Activated B cell treated with CpG ODN at 0.5 μM for 24 hours (primary cell): ENCODE measurements at regions not wholly inside any gene's neighbourhood (a gene's known extent, or its start where the extent isn't known, plus 50 kb on each side); places are given as distances from the start of the nearest gene placed in this dataset.
A peak's percentile ranks its signal among the peaks of the same experiment; 100 is the strongest.

ENCODE experiments used
- ATAC-seq: fragments of 200-7000 bp; cut with Tn5 transposase; one replicate; pipeline ENCODE4 v1.10.0; 2021; ENCODE audit warnings: low read depth, mild to moderate bottlenecking, moderate library complexity
- CTCF ChIA-PET: fragments of 350-600 bp; sonication (Branson Sonifier 250); formaldehyde crosslinking; loops from one replicate; lab custom pipeline; 2021; ENCODE audit warnings: antibody characterized with exemption; lab: Charles Lee
- POLR2A ChIA-PET: fragments of 350-600 bp; sonication (Branson Sonifier 250); formaldehyde crosslinking; loops from one replicate; lab custom pipeline; 2021; ENCODE audit warnings: antibody characterized with exemption; lab: Charles Lee
- DNase-seq: peaks from one replicate; pipeline ENCODE4 v3.0.0; 2022
- H3K27ac Mint-ChIP-seq: one replicate; pipeline ENCODE4 v1.8.0; 2020; ENCODE audit warnings: mixed read lengths
- H3K27me3 Mint-ChIP-seq: one replicate; pipeline ENCODE4 v1.8.0; 2021; ENCODE audit warnings: mixed read lengths
- H3K36me3 Mint-ChIP-seq: one replicate; pipeline ENCODE4 v1.8.0; 2021; ENCODE audit warnings: low read depth, mixed read lengths
- H3K4me1 Mint-ChIP-seq: one replicate; pipeline ENCODE4 v1.8.0; 2021; ENCODE audit warnings: mixed read lengths
- H3K4me3 Mint-ChIP-seq: one replicate; pipeline ENCODE4 v1.8.0; 2020; ENCODE audit warnings: mild to moderate bottlenecking, mixed read lengths
- H3K9me3 Mint-ChIP-seq: one replicate; pipeline ENCODE4 v1.8.0; 2020; ENCODE audit warnings: mixed read lengths
- intact Hi-C: fragments of 100-400 bp; cut with micrococcal nuclease; formaldehyde crosslinking; loops from one replicate; pipeline ENCODE4 v1.15.1; 2024
- TF ChIP-seq, protein P1 (sequence below): fragments of 200-600 bp; IDR thresholded peaks from one replicate; pipeline ENCODE4 v1.8.0; 2022; ENCODE audit warnings: antibody characterized with exemption, mild to moderate bottlenecking

DNA sequence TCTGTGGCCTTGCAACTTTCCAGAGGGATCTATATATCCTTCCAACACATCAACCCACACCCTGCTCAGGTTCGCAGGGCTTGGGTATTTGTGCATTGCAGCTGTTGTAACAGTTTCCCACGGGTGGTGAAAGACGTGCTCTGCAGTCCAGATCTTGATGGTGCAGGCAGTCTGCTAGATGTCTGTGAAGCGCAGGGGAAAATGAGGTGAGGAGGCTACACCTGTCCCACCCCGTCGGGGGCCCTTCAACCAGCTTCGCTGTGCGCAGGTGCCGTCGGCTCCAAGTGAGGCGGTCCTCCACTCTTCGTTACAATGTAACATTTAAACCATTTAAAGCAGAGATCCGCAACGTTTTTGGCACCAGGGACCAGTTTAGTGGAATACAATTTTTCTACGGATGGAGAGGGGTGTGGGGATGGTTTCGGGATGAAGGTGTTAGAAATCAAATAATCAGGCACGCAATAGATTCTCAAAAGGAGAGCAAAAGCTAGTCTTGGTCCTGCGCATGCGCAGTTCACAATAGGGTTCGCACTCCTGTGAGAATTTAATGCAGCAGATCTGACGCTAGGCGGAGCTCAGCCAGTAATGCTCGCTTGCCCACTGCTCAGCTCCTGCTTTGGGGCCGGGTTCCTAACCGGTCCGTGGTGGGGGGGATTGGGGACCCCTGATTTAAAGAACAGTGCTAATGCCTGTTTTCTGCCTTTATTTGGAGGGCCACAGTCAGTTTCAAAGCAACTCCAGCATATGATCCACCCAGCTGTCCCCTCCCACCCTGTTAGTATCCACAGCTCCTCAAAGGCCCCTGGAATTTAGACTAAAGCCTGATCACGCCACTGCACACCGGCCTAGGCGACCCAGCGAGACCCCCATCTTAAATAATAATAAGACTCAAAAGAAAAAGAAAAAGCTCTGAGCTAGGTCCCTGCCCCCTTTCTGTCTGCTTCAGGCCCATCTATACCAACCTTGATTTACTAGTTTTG lies 97.1 kb upstream of the SELENOP start:
- peaks cover 11% of the 10 kb centered on the region for H3K27me3 Mint-ChIP-seq
- ChIA-PET POLR2A (interaction anchor here (0.7 to 3.4 kb wide), 17 partner anchors 41 to 694 kb away, joined by 3 to 38 read pairs (median 8); partner anchors contain the start of genes NNT and ZNF131), CTCF (interaction anchor here (0.8 to 3.9 kb wide), 25 partner anchors 19 to 575 kb away, joined by 3 to 33 read pairs (median 7); partner anchors contain the start of genes ANXA2R and ZNF131)
- no peaks in the 10 kb centered on the region for H3K36me3 Mint-ChIP-seq
- intact Hi-C loops: loop anchor here (1.0 to 2.0 kb wide), 8 partner anchors 41 to 575 kb away; partner anchors contain the start of genes ANXA2R, HMGCS1 and TMEM267
- DNase-seq: peak; percentile 71
- TF ChIP-seq, protein P1, sequence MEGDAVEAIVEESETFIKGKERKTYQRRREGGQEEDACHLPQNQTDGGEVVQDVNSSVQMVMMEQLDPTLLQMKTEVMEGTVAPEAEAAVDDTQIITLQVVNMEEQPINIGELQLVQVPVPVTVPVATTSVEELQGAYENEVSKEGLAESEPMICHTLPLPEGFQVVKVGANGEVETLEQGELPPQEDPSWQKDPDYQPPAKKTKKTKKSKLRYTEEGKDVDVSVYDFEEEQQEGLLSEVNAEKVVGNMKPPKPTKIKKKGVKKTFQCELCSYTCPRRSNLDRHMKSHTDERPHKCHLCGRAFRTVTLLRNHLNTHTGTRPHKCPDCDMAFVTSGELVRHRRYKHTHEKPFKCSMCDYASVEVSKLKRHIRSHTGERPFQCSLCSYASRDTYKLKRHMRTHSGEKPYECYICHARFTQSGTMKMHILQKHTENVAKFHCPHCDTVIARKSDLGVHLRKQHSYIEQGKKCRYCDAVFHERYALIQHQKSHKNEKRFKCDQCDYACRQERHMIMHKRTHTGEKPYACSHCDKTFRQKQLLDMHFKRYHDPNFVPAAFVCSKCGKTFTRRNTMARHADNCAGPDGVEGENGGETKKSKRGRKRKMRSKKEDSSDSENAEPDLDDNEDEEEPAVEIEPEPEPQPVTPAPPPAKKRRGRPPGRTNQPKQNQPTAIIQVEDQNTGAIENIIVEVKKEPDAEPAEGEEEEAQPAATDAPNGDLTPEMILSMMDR: peak; percentile 50
- ATAC-seq: peak; percentile 94
- peak overlapping the region; percentile 84 for H3K27ac Mint-ChIP-seq
- H3K4me1 Mint-ChIP-seq: peaks cover 12% of the 10 kb centered on the region
- H3K9me3 Mint-ChIP-seq: no peaks in the 10 kb centered on the region
- H3K4me3 Mint-ChIP-seq: peak overlapping the region; percentile 93

DNA sequence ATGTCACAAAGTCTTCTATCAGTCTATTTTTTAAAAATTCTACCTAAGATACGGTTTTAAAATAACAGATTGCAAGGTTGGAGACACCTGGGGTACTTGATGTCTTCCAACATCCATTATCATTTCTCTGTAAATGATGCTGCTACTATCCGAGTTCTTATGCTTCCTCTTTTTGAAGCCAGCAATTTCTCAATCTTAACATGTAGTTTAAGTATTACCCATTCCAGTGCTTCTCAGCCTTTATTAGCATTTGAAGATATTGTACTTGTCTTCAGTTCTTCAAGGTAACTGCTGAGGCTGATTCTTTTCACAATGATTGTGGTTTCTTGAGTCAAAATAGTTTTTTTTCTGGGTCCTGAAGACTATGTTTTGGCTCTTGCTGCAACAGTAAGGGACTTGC lies 96.4 kb upstream of the SELENOP start:
- intact Hi-C loops: loop anchor here (2.0 kb wide), 1 partner anchor 405 kb away; the partner anchor contains the start of gene HMGCS1
- ATAC-seq (no peak), DNase-seq (no peak)
- peak overlapping the region; percentile 93 for H3K4me3 Mint-ChIP-seq
- TF ChIP-seq, protein P1: no peak
- no peaks in the 10 kb centered on the region for H3K36me3 Mint-ChIP-seq
- H3K27ac Mint-ChIP-seq: no peak overlapping the region
- no peaks in the 10 kb centered on the region for H3K9me3 Mint-ChIP-seq
- peaks cover 12% of the 10 kb centered on the region for H3K4me1 Mint-ChIP-seq
- ChIA-PET POLR2A (interaction anchor here (0.7 to 3.4 kb wide), 14 partner anchors 42 to 695 kb away, joined by 3 to 38 read pairs (median 9); partner anchors contain the start of genes NNT and ZNF131), CTCF (interaction anchor here (1.0 to 3.9 kb wide), 11 partner anchors 18 to 481 kb away, joined by 4 to 33 read pairs (median 10); no protein-coding TSS in a partner anchor)
- H3K27me3 Mint-ChIP-seq: peaks cover 13% of the 10 kb centered on the region

DNA sequence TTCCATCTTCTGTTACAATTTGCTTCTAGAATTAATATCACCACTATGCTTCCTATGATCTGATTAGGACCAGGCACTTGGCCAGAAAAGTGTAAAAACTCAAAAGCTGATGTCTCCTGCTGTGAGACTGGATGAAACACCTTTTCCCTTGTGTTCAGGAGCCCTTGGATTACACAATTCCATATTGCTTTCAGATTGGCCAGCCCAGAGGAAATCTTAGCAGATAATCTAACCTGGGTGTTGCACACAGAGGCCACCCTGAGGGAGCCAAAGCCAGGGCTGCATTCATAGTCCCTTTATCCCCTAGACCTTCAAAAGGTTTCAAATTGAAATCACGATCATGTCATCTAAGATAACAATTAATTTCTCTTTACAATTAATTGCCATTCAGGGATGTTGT lies 94.1 kb upstream of the SELENOP start:
- no peak overlapping the region for H3K27ac Mint-ChIP-seq
- ChIA-PET POLR2A (no interaction called here), CTCF (interaction anchor here (1.5 kb wide), 1 partner anchor 484 kb away, joined by 3 read pairs; no protein-coding TSS in a partner anchor)
- H3K9me3 Mint-ChIP-seq: no peaks in the 10 kb centered on the region
- DNase-seq: no peak
- TF ChIP-seq, protein P1: no peak
- intact Hi-C loops: no loop called here
- no peak overlapping the region for H3K4me3 Mint-ChIP-seq
- peaks cover 12% of the 10 kb centered on the region for H3K4me1 Mint-ChIP-seq
- ATAC-seq: no peak
- H3K36me3 Mint-ChIP-seq: no peaks in the 10 kb centered on the region
- H3K27me3 Mint-ChIP-seq: peaks cover 13% of the 10 kb centered on the region

DNA sequence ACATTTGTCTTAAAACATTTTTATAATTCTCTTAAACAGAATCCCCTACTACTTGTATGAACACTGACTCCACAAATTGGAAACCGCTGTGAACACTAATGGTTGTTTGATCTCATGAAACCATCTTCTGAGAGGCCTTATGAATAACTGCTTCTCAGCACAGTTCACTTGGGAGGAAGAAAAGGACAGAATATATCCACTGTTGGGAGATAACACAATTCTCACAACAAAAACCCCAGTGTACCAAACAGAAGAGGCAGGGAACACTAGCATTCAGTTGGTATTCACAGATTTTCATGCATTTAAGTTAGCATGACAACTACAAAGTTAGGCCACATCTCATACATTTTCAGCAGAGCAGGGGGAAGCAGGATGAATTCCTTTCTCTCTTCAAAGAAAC lies 89.0 kb upstream of the SELENOP start:
- Mint-ChIP-seq H3K4me1 (no peaks in the 10 kb centered on the region), H3K9me3 (no peaks in the 10 kb centered on the region), H3K36me3 (no peaks in the 10 kb centered on the region), H3K27ac (no peak overlapping the region), H3K27me3 (peaks cover 13% of the 10 kb centered on the region), H3K4me3 (no peak overlapping the region)
- intact Hi-C loops: no loop called here
- ChIA-PET CTCF (no interaction called here), POLR2A (no interaction called here)
- TF ChIP-seq, protein P1: no peak
- ATAC-seq (no peak), DNase-seq (no peak)

DNA sequence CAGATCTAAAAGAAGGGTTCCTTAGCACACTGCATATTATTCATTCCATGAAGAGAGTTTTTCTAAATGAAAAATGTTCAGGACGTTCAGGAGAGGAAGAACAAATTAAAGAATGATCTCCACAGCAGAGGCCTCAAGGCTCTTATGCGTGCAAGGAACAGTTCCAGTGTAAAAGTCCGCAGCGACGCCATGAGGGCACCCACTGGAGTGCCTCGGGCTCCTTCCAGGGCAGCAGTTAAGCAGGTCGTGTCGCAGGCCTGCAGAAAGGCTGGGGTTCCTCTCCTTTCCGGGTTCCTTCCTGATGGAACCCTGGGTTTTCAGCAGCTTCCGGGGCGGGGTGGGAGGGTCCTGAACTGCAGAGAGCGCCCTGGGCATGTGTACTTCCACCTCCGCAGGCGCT lies 87.1 kb upstream of the SELENOP start:
- H3K36me3 Mint-ChIP-seq: no peaks in the 10 kb centered on the region
- TF ChIP-seq, protein P1: no peak
- intact Hi-C loops: no loop called here
- CTCF ChIA-PET: no interaction called here
- H3K4me1 Mint-ChIP-seq: no peaks in the 10 kb centered on the region
- H3K27me3 Mint-ChIP-seq: peaks cover 11% of the 10 kb centered on the region
- no peak overlapping the region for H3K4me3 Mint-ChIP-seq
- no peak overlapping the region for H3K27ac Mint-ChIP-seq
- no peak for DNase-seq
- ATAC-seq: no peak
- POLR2A ChIA-PET: no interaction called here
- H3K9me3 Mint-ChIP-seq: no peaks in the 10 kb centered on the region
